GM21515 (cell line): ENCODE measurements at regions not wholly inside any gene's neighbourhood (a gene's known extent, or its start where the extent isn't known, plus 50 kb on each side); places are given as distances from the start of the nearest gene placed in this dataset.

Experiments
- ATAC-seq: cut with Tn5 transposase; IDR thresholded peaks from one replicate; pipeline ENCODE4 v1.9.1; 2021; ENCODE audit not compliant: unreplicated experiment

DNA sequence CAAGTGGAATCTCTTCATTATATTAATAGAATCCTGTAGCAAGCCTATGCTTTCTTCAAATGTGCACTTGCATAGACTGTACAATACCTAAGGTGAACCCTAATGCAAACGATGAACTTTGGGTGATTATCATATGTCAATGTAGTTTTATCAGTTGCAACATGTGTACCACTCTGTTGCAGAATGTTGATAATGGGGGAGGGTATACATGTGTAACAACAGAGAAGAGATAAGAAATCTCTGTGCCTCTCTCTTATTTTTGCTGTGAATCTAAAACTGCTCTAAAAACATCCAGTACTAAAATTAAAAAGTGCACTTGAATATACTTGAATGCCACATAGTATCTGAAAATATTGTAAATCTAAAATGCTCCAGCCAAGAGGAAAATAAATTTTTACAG is 820.8 kb upstream of the MIR17HG start:
- no peak for ATAC-seq

DNA sequence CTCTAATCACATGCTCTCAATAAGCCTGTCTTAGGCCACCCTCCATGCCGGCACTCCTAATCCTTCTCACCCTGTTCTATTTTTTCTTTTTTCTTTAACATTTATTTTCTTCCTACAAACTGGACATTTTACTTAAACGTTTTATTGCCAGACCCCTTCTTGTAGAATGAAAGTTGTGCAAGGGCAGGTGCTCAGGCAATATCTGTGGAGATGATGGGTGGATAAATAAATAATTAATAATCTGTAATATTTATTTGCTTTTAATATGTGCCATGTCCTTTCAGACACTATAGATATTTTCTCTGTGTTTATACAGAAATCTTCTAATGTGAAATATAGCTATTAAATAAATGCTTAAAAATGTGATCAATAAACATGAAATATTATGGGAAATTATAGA is 815.7 kb upstream of the MIR17HG start:
- ATAC-seq: no peak

DNA sequence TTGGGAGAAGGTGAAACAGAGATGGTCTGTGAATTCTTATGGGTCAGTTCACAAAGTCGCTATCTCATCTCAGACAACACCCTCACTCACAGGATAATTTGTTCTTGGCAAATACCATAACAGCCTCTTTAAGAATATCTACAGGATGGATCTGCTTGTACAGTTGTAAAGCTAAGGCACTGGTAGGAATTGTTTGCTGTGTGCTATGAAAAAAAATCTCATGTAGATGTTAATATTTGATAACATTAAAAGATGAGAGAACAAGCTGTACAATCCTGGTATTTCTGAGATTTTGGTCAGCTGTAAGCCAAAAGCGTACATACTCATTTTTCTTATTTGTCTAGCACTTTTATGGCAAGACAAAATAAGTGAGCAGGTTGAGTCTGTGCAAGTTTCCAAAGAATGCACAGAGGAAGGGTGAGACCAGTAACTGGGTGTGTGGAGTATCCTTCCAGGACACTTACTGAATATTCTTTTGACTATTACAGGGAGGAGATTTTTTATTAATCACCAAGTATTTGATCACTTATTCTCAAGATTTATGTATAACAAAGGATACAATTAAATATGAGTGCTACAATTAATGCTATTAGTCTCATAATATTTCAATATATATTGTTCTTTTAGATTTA is 814.5 kb upstream of the MIR17HG start:
- no peak for ATAC-seq

DNA sequence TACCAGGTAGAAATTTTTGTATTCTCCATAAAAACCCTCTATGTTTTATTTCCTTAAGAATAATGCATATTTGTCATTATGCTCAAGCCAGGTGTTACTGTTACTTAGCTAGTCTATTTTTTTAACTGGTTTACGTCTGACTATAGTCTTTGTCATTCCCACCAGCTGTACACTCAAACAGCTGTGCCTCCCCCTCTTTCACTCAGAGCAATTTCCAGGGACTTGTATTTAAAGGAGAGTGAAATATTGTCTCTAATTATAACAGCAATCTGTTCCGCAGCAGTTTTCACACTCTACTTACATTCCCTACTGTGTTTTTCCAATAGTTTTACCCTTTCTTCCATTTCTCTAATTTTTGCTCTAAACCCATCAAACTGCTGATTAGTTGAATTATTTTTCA is 813.6 kb upstream of the MIR17HG start:
- no peak for ATAC-seq

DNA sequence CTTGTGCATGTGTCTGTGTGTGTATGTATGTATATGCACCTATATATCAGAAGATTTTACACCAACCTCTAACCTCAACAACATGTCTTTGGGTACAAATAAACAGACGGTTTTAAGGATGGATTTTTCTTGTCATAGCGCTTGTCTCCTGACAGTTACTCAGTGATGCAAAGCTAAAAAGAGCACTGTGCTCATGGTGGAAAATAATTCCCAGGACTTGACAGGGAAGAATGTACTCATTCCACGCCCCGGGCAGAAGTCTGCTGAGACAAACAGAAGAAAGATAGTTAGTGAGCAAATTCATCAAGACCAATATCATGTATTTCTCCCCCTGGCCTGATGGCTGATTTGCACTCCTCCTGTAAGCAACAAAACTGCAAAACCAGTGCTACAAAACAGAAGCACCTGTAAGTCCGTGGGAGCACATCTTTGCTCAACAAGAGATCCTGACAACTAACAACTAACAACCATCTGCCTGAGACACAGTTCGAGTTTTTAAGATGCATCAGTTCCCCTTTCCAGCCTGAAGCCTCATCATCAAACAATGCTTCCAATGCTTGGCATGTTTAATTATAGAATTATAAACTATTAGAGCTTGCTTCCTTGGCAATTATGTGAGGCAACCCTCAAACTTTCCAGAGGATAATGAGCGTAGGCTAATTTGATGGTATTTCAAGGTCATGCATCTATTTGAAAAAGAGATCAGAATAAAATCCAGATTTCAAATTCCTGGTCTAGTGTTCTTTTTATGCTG is 812.7 kb upstream of the MIR17HG start:
- no peak for ATAC-seq

DNA sequence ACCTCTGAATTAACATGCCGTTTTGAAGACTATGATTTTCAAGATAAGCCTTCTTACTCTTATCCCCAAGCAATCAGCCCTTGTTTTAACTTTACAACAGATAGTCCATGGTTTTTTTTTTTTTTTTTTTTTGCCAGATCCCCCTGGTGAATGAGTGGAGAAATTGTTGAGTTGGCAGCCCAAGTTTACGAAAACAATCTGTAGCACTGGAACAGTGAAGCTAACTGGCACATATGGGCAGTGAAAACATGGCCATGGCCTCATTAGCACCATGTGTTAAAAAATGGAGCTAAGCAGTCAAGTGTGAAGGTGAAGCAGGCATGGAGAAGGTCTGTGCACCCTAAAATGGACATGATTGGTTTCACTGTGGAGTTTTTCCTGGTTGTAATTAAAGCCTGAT is 812.1 kb upstream of the MIR17HG start:
- no peak for ATAC-seq

DNA sequence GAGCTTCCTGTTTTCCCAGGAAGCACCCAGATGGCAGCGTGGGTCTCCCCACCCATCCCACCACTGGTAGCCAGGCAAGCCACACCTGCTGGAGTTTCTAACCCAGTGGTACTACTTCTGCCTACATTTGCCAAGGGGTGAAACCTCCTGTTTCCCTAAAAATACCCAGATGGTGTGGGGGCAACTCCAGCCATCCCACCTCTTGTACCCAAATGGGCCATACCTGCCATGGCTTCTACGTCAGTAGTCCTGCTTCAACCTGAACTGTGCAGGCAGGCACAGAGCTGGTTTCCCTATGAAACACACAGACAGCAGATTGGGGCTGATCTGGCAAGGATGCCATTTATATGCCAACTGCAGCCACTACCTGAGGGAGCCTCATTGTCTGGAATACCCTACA is 809.4 kb upstream of the MIR17HG start:
- ATAC-seq: no peak

DNA sequence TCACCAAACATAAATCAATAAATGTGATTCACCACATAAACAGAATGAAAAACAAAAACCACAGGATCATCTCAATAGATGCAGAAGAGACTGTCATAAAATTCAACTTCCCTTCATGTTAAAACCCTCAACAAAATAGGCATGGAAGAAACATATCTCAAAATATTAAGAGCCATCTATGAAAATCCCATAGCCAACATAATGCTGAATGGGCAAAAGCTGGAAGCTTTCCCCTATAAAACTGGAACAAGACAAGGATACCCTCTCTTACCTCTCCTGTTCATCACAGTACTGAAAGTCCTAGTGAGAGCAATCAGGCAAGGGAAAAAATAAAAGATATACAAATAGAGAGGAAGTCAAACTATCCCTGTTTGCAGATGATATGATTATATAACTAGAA is 806.1 kb upstream of the MIR17HG start:
- ATAC-seq: no peak

DNA sequence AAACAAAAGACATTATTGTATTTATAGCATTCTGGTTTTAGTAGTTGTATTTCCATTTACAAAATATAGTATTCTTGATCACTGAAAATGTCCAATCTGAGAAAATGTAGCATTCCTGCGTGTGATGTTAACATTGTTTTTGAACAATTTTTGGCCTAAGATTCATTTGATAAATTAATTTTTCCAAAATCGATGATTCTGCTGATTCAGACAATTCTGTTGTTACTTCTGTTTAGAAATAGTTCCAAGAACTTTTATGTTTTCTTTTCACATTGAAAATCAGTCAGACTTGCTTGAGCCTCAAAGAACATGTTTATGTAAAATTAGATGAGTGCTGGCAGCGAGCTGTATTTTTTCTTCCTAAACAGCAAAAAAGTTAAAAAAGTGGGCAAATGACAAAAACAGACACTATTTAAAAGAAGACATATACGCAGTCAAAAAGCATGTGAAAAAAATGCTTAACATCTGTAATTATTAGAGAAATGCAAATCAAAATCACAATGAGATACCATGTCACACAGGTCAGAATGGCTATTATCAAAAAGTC is 804.5 kb upstream of the MIR17HG start:
- ATAC-seq: no peak

DNA sequence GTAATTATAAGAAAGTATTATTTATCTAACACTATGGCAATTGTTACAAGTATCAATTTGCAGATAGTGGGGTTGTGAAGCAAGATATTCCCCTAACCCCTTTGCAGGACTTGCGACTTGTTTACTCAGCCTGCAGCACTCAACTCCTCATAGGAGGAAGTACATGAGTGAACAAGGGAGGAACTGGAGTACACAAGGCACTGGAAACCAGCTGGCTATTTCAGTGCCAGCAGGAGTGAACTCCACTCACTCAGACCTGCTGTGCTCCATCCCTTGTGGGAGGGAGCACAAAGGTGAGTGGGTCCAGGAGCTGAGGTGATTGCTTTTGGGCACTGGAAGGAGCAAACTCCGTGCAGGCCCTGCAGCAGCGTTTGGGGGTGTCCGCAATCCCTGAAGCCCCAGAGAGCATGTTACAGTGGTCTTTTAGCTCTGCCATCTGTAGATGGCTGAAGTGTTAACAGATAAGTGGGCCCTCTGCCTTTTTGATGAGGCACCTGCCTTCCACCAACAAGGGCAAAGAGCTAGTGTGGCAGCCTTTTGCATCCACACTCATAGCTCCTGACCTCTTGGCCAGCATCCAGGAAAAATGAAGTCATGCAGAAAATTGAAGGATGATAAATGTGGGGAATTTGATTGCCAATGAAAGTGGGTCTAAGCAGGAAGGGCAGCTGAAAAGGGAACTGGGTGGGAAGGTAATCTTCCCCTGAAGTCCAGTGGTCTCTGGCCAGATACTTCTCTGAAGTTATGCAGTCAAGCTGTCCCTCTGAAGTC is 802.2 kb upstream of the MIR17HG start:
- ATAC-seq: no peak

DNA sequence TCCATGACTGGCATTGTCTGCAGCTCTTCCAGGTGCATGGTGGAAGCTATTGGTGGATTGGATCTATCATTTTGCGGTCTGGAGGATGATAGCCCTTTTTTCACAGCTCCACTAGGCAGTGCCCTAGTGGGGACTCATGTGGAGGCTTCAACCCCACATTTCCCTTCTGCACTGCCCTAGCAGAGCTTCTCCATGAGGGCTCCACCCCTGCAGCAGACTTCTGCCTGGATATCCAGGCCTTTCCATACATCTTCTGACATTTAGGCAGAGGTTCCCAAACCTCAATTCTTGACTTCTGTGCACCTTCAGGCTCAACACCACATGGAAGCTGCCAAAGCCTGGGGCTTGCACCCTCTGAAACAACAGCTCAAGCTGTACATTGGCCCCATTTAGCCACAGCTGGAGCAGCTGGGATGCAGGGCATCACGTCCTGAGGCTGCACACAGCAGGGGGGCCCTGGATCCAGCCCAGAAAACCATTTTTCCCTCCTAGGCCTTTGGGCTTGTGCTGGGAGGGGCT is 800.2 kb upstream of the MIR17HG start:
- ATAC-seq: no peak

DNA sequence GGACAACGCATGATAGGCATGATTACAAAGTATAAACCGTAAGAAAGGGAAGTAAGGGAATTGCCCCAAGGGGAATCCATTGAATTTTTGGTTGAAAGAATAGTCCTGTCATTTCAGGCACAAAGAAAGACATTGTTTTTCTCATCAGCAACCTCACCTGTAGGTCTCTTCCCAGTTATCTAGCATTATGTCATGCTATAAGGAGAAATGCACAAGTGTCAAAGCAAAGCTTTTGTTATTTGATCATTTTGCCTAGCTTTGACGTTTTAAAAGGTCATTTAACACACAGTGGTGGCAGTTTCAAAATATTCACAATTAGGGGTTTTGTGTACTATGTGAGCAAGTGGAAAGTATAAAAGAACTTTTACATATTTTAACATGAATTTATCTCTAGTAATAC is 796.2 kb upstream of the MIR17HG start:
- ATAC-seq: no peak

DNA sequence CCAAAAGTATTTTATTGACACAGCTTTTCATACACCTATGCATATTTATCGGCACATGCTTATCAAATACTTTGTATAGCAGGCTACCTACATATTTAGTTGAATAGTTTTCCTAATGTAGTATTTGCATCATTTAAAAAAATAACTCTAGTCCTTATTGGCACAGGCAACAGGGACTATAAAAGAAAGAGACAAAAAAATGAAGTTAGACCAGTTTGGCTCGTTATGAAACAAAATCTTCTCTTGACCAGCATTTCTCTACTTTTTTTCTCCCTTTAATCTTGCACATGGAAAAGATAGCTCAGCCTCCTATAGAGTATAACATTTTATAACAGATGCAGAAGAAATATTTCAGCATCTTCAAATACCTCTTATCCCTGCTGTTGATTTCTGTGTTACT is 794.8 kb upstream of the MIR17HG start:
- ATAC-seq: no peak

DNA sequence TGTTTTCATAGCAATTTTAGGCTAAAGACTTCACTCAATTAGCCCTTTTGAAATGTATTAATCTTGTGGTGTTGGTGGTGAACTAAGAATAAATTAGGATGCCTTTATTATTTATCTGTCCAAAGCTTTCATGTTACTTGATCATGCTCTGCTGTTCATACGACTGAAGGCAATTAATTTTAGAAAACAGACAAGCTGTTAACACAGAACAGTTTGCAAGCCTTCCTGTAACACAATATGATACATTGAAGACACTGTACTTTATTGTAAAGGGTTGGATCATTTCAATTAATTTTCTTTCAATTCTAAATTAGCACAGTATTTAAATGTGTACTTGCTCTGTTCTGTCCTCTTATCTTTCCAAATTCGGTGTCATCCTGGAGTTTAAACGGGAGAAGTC is 794.3 kb upstream of the MIR17HG start:
- no peak for ATAC-seq

DNA sequence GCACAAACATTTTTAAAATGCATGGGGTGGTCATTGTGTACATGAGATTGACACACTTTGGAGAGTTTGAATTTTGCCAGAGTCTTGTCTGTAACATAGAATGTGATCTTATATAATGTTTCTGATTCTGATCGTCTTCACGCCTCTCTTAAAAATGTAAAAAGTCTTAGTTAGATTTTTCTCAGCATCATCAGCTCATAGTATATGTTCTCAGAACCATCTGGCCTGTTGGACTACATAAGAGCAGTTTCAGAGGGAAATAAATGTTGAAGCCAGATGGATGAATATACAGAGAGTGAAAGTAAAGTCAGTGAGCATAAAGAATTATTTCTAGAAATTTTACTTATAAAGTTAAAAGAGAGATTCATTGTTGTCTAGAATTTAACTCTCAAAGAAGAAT is 789.9 kb upstream of the MIR17HG start:
- ATAC-seq: no peak

DNA sequence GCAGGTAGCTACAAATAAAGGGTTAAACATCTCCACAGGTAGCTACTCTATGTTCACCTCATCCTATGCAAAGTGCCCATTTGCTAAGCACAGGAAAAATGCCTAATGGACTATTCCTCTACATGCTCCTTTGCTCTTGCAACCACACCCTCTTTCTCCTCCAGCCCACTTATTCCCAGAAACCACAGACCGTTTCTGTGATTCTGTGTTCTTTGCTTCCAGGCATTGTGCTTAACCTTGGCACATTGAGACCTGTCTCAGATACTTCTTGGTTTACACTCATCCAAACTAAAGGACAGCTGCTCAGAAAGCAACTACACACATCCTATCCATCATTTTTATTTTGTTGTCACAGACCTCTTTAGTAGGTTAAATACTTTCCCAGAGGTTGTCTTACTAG is 785.0 kb upstream of the MIR17HG start:
- ATAC-seq: no peak

DNA sequence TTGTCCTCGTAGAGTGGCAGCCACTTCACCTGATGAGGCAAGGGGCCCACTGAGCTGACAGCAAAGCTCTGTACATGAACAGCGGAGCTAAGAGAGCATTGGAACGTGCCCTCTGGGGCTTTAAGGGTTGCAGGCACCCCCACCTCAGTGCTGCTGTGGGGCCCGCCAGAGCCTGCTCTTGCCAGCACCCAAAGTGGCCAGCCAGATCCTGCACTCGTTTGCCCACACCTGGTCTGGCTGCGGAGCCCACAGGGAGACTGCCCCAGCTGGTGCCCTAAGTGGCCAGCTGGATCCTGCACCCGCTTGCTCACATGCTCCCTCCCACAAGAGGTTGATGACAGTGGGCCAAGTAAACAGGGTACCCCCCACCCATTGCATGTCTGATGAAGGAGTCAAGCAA is 783.4 kb upstream of the MIR17HG start:
- no peak for ATAC-seq

DNA sequence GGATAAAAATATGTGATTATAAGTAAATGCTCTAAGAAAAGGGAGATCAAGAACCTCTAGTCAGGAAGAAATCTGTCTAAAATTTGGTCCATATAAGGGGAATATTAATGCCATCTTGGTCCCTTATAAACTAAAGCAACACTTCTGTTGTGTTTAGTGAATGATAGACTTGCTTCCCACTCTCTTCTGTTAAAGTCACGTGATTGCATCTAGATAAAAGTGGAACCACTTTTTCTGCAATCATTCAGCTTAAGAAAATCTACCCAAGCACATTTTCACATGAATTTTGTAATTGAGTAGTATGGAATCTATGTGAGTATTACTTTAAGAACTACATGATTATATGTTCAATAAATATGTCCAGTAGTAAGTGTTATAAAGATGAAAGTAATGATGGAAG is 782.9 kb upstream of the MIR17HG start:
- no peak for ATAC-seq

DNA sequence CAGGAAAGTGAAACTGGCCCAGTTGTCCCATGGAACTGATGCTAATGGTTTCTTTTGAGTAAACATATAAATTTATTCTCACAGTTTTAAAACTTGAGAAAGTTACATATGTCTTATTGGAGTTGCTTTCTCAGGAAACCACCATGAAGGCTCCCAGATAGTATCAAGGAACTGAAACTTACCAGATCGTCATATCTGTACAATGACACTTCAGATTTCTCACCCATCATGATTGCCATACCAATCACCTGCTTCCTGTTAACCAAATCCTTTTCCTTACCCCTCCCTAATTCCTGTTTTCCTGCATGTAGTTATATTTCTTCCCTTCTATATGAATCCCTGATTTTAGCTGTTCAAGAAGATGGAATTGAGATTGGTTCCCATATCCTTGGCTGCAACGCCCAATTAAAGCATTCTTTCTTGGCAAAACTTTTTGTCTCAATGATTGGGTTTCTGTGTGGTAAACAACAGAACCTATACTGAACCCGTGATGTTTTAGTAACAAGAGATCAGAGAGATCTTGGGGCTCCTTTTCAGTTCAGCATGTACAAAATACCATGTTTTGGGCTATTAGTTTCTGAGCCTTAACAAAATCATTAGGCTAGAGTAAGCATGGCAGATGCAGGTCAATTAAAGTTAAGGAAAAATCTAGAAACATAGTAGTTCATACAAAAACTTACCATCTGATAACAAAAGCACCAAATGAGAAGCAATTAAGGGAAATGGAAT is 781.3 kb upstream of the MIR17HG start:
- no peak for ATAC-seq

DNA sequence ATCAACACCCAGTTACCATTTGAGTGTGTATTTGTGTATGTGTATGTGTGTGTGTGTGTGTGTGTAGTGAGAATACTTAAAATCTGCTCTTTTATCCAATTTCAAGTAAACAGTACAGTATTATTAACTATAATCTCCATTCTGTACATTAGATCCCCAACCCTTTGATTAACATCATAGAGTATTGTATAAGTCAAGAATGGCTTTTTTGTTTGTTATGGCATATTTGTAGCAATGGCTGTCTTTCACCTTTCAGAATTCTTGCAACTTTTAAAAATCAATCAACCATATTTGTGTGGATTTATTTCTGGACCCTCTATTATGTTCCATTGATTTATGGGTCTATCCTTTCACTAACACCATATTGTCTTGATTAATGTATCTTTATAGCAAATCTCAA is 779.3 kb upstream of the MIR17HG start:
- ATAC-seq: no peak

DNA sequence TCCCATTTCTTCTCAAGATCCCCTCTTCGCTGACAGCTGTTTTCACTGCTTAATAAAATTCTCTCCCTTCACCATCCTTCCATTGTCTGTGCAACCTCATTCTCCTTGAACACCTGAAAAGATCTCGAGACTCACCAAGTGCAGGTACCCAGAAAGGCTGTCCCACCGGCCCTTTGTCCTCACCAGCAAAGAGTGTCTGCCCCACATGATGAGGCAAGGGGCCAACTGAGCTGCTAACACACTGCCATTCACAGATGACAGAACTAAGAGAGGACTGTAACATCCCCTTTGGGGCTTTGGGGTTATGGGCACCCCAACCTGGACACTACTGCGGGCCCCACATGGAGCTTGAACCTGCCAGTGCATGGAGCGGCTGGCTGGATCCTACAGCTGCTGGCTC is 771.4 kb upstream of the MIR17HG start:
- ATAC-seq: no peak
